NCI-H446 (cell line): ENCODE measurements at regions not wholly inside any gene's neighbourhood (a gene's known extent, or its start where the extent isn't known, plus 50 kb on each side); places are given as distances from the start of the nearest gene placed in this dataset.
A peak's percentile ranks its signal among the peaks of the same experiment; 100 is the strongest.

ENCODE experiments used
- DNase-seq, 2 experiments: peaks; one replicate each; lab custom pipeline; 2025; lab: John Stamatoyannopoulos, UW

GRCh38 chr3:135310317-135310716, 515.3 kb downstream of the EPHB1 start:
- no peak for DNase-seq

- no peak for DNase-seq
Observed at GRCh38 chr3:135311699-135312098, 516.6 kb downstream of the EPHB1 start.

GRCh38 chr3:135314237-135314636, 519.2 kb downstream of the EPHB1 start:
- DNase-seq = no peak

GRCh38 chr3:135324301-135324700, 529.2 kb downstream of the EPHB1 start:
- DNase-seq = no peak

GRCh38 chr3:135325096-135325495, 530.0 kb downstream of the EPHB1 start:
- DNase-seq = no peak

GRCh38 chr3:135325726-135326235, 530.7 kb downstream of the EPHB1 start:
- DNase-seq = peak in 1 of 2 experiments; percentile 37

GRCh38 chr3:135326851-135327250, 531.8 kb downstream of the EPHB1 start:
- DNase-seq = no peak

- DNase-seq = no peak
Observed at GRCh38 chr3:135328036-135328435, 533.0 kb downstream of the EPHB1 start.

- DNase-seq = no peak
Observed at GRCh38 chr3:135329479-135329878, 534.4 kb downstream of the EPHB1 start.

GRCh38 chr3:135337192-135337591, 542.1 kb downstream of the EPHB1 start:
- no peak for DNase-seq

GRCh38 chr3:135348690-135349089, 553.6 kb downstream of the EPHB1 start:
- DNase-seq = no peak

- no peak for DNase-seq
Observed at GRCh38 chr3:135349254-135349948, 554.3 kb downstream of the EPHB1 start.

GRCh38 chr3:135352213-135352612, 557.2 kb downstream of the EPHB1 start:
- DNase-seq = no peak

- DNase-seq = no peak
Observed at GRCh38 chr3:135362889-135363288, 567.8 kb downstream of the EPHB1 start.

GRCh38 chr3:135364676-135365075, 569.6 kb downstream of the EPHB1 start:
- no peak for DNase-seq

GRCh38 chr3:135366816-135367215, 571.8 kb downstream of the EPHB1 start:
- DNase-seq = no peak

GRCh38 chr3:135368316-135368715, 573.3 kb downstream of the EPHB1 start:
- no peak for DNase-seq

GRCh38 chr3:135368781-135369180, 573.7 kb downstream of the EPHB1 start:
- DNase-seq = no peak

- DNase-seq = no peak
Observed at GRCh38 chr3:135374571-135374970, 579.5 kb downstream of the EPHB1 start.

GRCh38 chr3:135382188-135382587, 583.3 kb upstream of the PPP2R3A start:
- DNase-seq = no peak

- DNase-seq = no peak
Observed at GRCh38 chr3:135382621-135383020, 582.9 kb upstream of the PPP2R3A start.

GRCh38 chr3:135383301-135383700, 582.2 kb upstream of the PPP2R3A start:
- no peak for DNase-seq

- no peak for DNase-seq
Observed at GRCh38 chr3:135392151-135392550, 573.4 kb upstream of the PPP2R3A start.

- DNase-seq = no peak
Observed at GRCh38 chr3:135393159-135393558, 572.4 kb upstream of the PPP2R3A start.
